ENCODE measurements at regions not wholly inside any gene's neighbourhood (a gene's known extent, or its start where the extent isn't known, plus 50 kb on each side); places are given as distances from the start of the nearest gene placed in this dataset.

GRCh38 chrX:39619182-39620009 is 478.4 kb downstream of the BCOR start:
- Histone ChIP-seq H3K27me3 (no peaks in the 10 kb centered on the region), H3K4me3 (no peak overlapping the region), H3K27ac (no peak overlapping the region), H3K4me1 (peaks cover 0 to 6% (median 0%) of the 10 kb centered on the region in 4 donors), H3K36me3 (no peaks in the 10 kb centered on the region), H3K9me3 (no peaks in the 10 kb centered on the region)
- WGBS, 2 donors, result 47 to 70% methylated on average over 7 of the region's 7 CpGs
- DNase-seq (ENCODE audit: low spot score in 2 of 2), result no peak
- TF ChIP-seq CTCF (IDR thresholded peaks at IDR 0.05) (no peak), EP300 (IDR thresholded peaks at IDR 0.05) (no peak), POLR2A (IDR thresholded peaks at IDR 0.05) (no peak)

GRCh38 chrX:39624166-39624565 is 473.6 kb downstream of the BCOR start:
- WGBS, 2 donors, result 73 to 94% methylated on average over 4 of the region's 4 CpGs

DNA sequence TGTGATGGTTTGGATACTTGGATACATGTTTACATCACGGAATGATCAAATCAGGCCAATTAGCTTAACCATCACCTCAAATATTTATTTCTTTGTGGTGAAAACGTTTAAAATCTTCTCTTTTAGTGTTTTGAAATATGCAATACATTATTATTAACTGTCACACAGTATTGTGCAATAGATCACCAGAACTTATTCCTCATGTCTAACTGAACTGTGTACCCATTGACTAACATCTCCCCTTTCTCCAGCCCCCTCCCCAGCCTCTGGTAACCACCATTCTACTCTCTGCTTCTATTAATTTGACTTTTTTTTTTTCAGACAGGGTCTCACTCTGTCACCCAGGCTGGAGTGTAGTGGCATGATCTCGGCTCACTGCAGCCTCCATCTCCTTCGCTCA is 471.9 kb downstream of the BCOR start:
- no peak for DNase-seq (ENCODE audit: low spot score in 2 of 2)
- TF ChIP-seq CTCF (IDR thresholded peaks at IDR 0.05) (no peak), EP300 (IDR thresholded peaks at IDR 0.05) (no peak), POLR2A (IDR thresholded peaks at IDR 0.05) (no peak)
- Histone ChIP-seq H3K4me1 (no peaks in the 10 kb centered on the region), H3K36me3 (no peaks in the 10 kb centered on the region), H3K27me3 (no peaks in the 10 kb centered on the region), H3K4me3 (no peak overlapping the region), H3K27ac (no peak overlapping the region), H3K9me3 (no peaks in the 10 kb centered on the region)
- WGBS, 2 donors, result 72 to 94% methylated on average over 4 of the region's 4 CpGs

More at GRCh38 chrX:39624166-39624565, 473.6 kb downstream of the BCOR start:
- Histone ChIP-seq H3K4me3 (no peak overlapping the region), H3K9me3 (no peaks in the 10 kb centered on the region), H3K27me3 (no peaks in the 10 kb centered on the region), H3K27ac (no peak overlapping the region), H3K4me1 (no peaks in the 10 kb centered on the region), H3K36me3 (no peaks in the 10 kb centered on the region)
- TF ChIP-seq EP300 (IDR thresholded peaks at IDR 0.05) (no peak), CTCF (IDR thresholded peaks at IDR 0.05) (no peak), POLR2A (IDR thresholded peaks at IDR 0.05) (no peak)
- DNase-seq (ENCODE audit: low spot score in 2 of 2), result no peak

DNA sequence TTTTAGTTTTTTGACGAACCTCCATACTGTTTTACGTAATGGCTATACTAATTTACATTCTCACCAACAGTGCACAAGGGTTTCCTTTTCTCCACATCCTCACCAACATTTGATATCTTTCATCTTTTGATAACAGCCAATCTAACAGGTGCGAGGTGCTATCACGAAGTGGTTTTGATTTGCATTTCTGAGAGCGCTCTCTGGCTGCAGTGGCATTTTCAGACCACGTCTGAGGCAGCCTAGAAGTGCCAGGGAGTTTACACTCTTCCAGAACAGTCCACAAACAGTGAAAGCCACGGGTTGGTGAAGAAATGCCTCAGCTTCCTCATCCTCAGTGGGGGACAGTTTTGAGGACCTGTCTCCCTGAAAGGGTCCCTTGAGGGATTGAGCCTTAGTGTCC is 471.0 kb downstream of the BCOR start:
- WGBS, 2 donors, result 74 to 83% methylated on average over 7 of the region's 7 CpGs
- no peak for DNase-seq (ENCODE audit: low spot score in 2 of 2)
- no peak overlapping the region for H3K27ac ChIP-seq
- H3K36me3 ChIP-seq, result no peaks in the 10 kb centered on the region
- no peaks in the 10 kb centered on the region for H3K9me3 ChIP-seq
- H3K4me3 ChIP-seq, result no peak overlapping the region
- no peaks in the 10 kb centered on the region for H3K4me1 ChIP-seq
- H3K27me3 ChIP-seq, result no peaks in the 10 kb centered on the region
- no peak for TF ChIP-seq POLR2A (IDR thresholded peaks at IDR 0.05)
- no peak for TF ChIP-seq EP300 (IDR thresholded peaks at IDR 0.05)
- TF ChIP-seq CTCF (IDR thresholded peaks at IDR 0.05), result no peak

DNA sequence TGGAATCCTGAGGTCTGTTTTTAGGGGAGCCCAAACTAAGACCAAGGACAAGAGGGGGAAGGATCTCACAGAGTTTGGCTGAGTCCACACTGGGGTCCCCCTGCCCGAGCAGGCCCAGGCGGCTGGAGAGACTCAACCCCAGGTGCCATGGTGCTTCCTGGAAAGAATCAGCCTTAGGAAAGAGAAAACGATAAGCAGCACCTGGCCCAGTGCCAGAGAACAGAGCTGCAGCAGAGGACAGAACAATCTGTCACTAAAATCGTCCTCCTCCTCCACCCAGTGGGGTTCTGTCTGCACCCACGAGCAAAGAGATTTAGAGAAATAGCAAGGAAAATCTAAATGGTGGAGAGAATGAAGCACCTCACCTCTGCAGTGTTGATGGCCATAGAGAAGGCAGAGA is 470.5 kb downstream of the BCOR start:
- Histone ChIP-seq H3K27me3 (no peaks in the 10 kb centered on the region), H3K9me3 (no peaks in the 10 kb centered on the region), H3K36me3 (no peaks in the 10 kb centered on the region), H3K4me1 (no peaks in the 10 kb centered on the region), H3K27ac (no peak overlapping the region), H3K4me3 (no peak overlapping the region)
- no peak for DNase-seq (ENCODE audit: low spot score in 2 of 2)
- TF ChIP-seq CTCF (IDR thresholded peaks at IDR 0.05) (no peak), POLR2A (IDR thresholded peaks at IDR 0.05) (no peak), EP300 (IDR thresholded peaks at IDR 0.05) (no peak)
- WGBS, 2 donors, result 50 to 55% methylated on average over 1 to 5 of the region's 5 CpGs
